OCI-LY1 (cell line): ENCODE measurements at regions not wholly inside any gene's neighbourhood (a gene's known extent, or its start where the extent isn't known, plus 50 kb on each side); places are given as distances from the start of the nearest gene placed in this dataset.

Source experiments
- EZH2 ChIP-seq: fragments of 200-600 bp; sonication (generic), shearing (Covaris generic); IDR thresholded peaks from 2 replicates; pipeline ENCODE4 v1.8.0; 2017; ENCODE audit warnings: borderline replicate concordance, mixed run types, mild to moderate bottlenecking, antibody characterized with exemption, low read length, moderate library complexity, mixed read lengths
- TF ChIP-seq, protein P1 (sequence below): fragments of 200-600 bp; sonication (generic), shearing (Covaris generic); IDR thresholded peaks from 2 replicates; pipeline ENCODE4 v1.5.1; 2017; ENCODE audit warnings: mild to moderate bottlenecking, antibody characterized with exemption, low read length, moderate library complexity, mixed read lengths

- TF ChIP-seq, protein P1, sequence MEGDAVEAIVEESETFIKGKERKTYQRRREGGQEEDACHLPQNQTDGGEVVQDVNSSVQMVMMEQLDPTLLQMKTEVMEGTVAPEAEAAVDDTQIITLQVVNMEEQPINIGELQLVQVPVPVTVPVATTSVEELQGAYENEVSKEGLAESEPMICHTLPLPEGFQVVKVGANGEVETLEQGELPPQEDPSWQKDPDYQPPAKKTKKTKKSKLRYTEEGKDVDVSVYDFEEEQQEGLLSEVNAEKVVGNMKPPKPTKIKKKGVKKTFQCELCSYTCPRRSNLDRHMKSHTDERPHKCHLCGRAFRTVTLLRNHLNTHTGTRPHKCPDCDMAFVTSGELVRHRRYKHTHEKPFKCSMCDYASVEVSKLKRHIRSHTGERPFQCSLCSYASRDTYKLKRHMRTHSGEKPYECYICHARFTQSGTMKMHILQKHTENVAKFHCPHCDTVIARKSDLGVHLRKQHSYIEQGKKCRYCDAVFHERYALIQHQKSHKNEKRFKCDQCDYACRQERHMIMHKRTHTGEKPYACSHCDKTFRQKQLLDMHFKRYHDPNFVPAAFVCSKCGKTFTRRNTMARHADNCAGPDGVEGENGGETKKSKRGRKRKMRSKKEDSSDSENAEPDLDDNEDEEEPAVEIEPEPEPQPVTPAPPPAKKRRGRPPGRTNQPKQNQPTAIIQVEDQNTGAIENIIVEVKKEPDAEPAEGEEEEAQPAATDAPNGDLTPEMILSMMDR: no peak
- TF ChIP-seq EZH2: no peak
Measured at GRCh38 chr6:100309174-100309573, 155.5 kb downstream of the SIM1 start.
